Activated CD8-positive, alpha-beta T cell treated with anti-CD3 and anti-CD28 coated beads for 36 hours (primary cell): ENCODE measurements at regions not wholly inside any gene's neighbourhood (a gene's known extent, or its start where the extent isn't known, plus 50 kb on each side); places are given as distances from the start of the nearest gene placed in this dataset.

Source experiments
- ATAC-seq: fragments of 200-7000 bp; cut with Tn5 transposase; one replicate; pipeline ENCODE4 v1.10.0; 2021; ENCODE audit warnings: mild to moderate bottlenecking, moderate library complexity
- CTCF ChIA-PET: fragments of 350-600 bp; sonication (Branson Sonifier 250); formaldehyde crosslinking; loops from one replicate; lab custom pipeline; 2021; ENCODE audit warnings: antibody characterized with exemption; lab: Charles Lee
- POLR2A ChIA-PET: fragments of 350-600 bp; sonication (Branson Sonifier 250); formaldehyde crosslinking; loops from one replicate; lab custom pipeline; 2021; ENCODE audit warnings: antibody characterized with exemption; lab: Charles Lee
- DNase-seq: peaks from one replicate; pipeline ENCODE4 v3.0.0-alpha.2; 2020
- H3K27ac Mint-ChIP-seq: one replicate; pipeline ENCODE4 v1.8.0; 2021; ENCODE audit warnings: mild to moderate bottlenecking, mixed read lengths
- H3K27me3 Mint-ChIP-seq: one replicate; pipeline ENCODE4 v1.8.0; 2021; ENCODE audit warnings: mixed read lengths
- H3K36me3 Mint-ChIP-seq: one replicate; pipeline ENCODE4 v1.8.0; 2021; ENCODE audit warnings: low read depth, mixed read lengths
- H3K4me1 Mint-ChIP-seq: one replicate; pipeline ENCODE4 v1.8.0; 2021; ENCODE audit warnings: low read depth, mixed read lengths
- H3K4me3 Mint-ChIP-seq: one replicate; pipeline ENCODE4 v1.8.0; 2021; ENCODE audit warnings: mild to moderate bottlenecking, moderate library complexity, mixed read lengths
- H3K9me3 Mint-ChIP-seq: one replicate; pipeline ENCODE4 v1.8.0; 2021; ENCODE audit warnings: mixed read lengths
- CTCF ChIP-seq: fragments of 200-600 bp; IDR thresholded peaks from one replicate; pipeline ENCODE4 v1.8.0; 2022; ENCODE audit warnings: antibody characterized with exemption, mild to moderate bottlenecking
- intact Hi-C: fragments of 100-400 bp; cut with micrococcal nuclease; formaldehyde crosslinking; loops from one replicate; pipeline ENCODE4 v1.10.0; 2022

- ATAC-seq (no peak), DNase-seq (no peak)
- Mint-ChIP-seq H3K27ac (no peak overlapping the region), H3K27me3 (peaks cover 4% of the 10 kb centered on the region), H3K36me3 (no peaks in the 10 kb centered on the region), H3K9me3 (no peaks in the 10 kb centered on the region), H3K4me1 (no peaks in the 10 kb centered on the region), H3K4me3 (no peak overlapping the region)
- ChIA-PET POLR2A (no interaction called here), CTCF (no interaction called here)
- TF ChIP-seq CTCF: no peak
- intact Hi-C loops: no loop called here
These were observed 228.8 kb upstream of the KAZN start for GRCh38 chr1:14369526-14370213.

GRCh38 chr1:14371771-14372497 lies 226.6 kb upstream of the KAZN start:
- peaks cover 2% of the 10 kb centered on the region for H3K27me3 Mint-ChIP-seq
- no peaks in the 10 kb centered on the region for H3K4me1 Mint-ChIP-seq
- no peak for ATAC-seq
- no peaks in the 10 kb centered on the region for H3K9me3 Mint-ChIP-seq
- ChIA-PET POLR2A (no interaction called here), CTCF (no interaction called here)
- H3K36me3 Mint-ChIP-seq: no peaks in the 10 kb centered on the region
- TF ChIP-seq CTCF: no peak
- no peak overlapping the region for H3K27ac Mint-ChIP-seq
- H3K4me3 Mint-ChIP-seq: no peak overlapping the region
- intact Hi-C loops: no loop called here
- DNase-seq: no peak

GRCh38 chr1:14372526-14372925 lies 226.0 kb upstream of the KAZN start:
- intact Hi-C loops: no loop called here
- ATAC-seq (no peak), DNase-seq (no peak)
- Mint-ChIP-seq H3K4me3 (no peak overlapping the region), H3K36me3 (no peaks in the 10 kb centered on the region), H3K27ac (no peak overlapping the region), H3K9me3 (no peaks in the 10 kb centered on the region), H3K27me3 (peaks cover 2% of the 10 kb centered on the region), H3K4me1 (no peaks in the 10 kb centered on the region)
- TF ChIP-seq CTCF: no peak
- POLR2A ChIA-PET: no interaction called here
- CTCF ChIA-PET: no interaction called here

- no peak for TF ChIP-seq CTCF
- Mint-ChIP-seq H3K4me1 (no peaks in the 10 kb centered on the region), H3K27ac (no peak overlapping the region), H3K9me3 (no peaks in the 10 kb centered on the region), H3K4me3 (no peak overlapping the region), H3K36me3 (no peaks in the 10 kb centered on the region), H3K27me3 (no peaks in the 10 kb centered on the region)
- ChIA-PET CTCF (no interaction called here), POLR2A (no interaction called here)
- intact Hi-C loops: no loop called here
- DNase-seq (no peak), ATAC-seq (no peak)
These were observed 225.3 kb upstream of the KAZN start for GRCh38 chr1:14373081-14373758.

GRCh38 chr1:14375226-14375625 lies 223.3 kb upstream of the KAZN start:
- intact Hi-C loops: no loop called here
- Mint-ChIP-seq H3K27ac (no peak overlapping the region), H3K4me3 (no peak overlapping the region), H3K36me3 (no peaks in the 10 kb centered on the region), H3K9me3 (peaks cover 9% of the 10 kb centered on the region), H3K4me1 (no peaks in the 10 kb centered on the region), H3K27me3 (no peaks in the 10 kb centered on the region)
- ATAC-seq: no peak
- no peak for TF ChIP-seq CTCF
- ChIA-PET CTCF (no interaction called here), POLR2A (no interaction called here)
- DNase-seq: no peak
